HG03442 (cell line): ENCODE measurements at regions not wholly inside any gene's neighbourhood (a gene's known extent, or its start where the extent isn't known, plus 50 kb on each side); places are given as distances from the start of the nearest gene placed in this dataset.

Source experiments
- ATAC-seq: cut with Tn5 transposase; IDR thresholded peaks from one replicate; pipeline ENCODE4 v1.9.1; 2021; ENCODE audit warnings: mild to moderate bottlenecking, moderate library complexity; ENCODE audit not compliant: unreplicated experiment

- no peak for ATAC-seq
These were observed 294.2 kb upstream of the THBS1 start for GRCh38 chr15:39286706-39287105.

GRCh38 chr15:39287322-39288195 is 293.3 kb upstream of the THBS1 start:
- no peak for ATAC-seq

GRCh38 chr15:39290711-39291435 is 290.0 kb upstream of the THBS1 start:
- ATAC-seq, result no peak

GRCh38 chr15:39291690-39292089 is 289.2 kb upstream of the THBS1 start:
- no peak for ATAC-seq

GRCh38 chr15:39296955-39297354 is 283.9 kb upstream of the THBS1 start:
- no peak for ATAC-seq

- ATAC-seq, result no peak
These were observed 282.5 kb upstream of the THBS1 start for GRCh38 chr15:39298271-39298962.

GRCh38 chr15:39299486-39300267 is 281.2 kb upstream of the THBS1 start:
- no peak for ATAC-seq

GRCh38 chr15:39300451-39301153 is 280.3 kb upstream of the THBS1 start:
- ATAC-seq, result no peak

- no peak for ATAC-seq
These were observed 279.3 kb upstream of the THBS1 start for GRCh38 chr15:39301589-39301999.

GRCh38 chr15:39302936-39303335 is 277.9 kb upstream of the THBS1 start:
- no peak for ATAC-seq

GRCh38 chr15:39304201-39304841 is 276.6 kb upstream of the THBS1 start:
- no peak for ATAC-seq

- ATAC-seq, result no peak
These were observed 275.7 kb upstream of the THBS1 start for GRCh38 chr15:39304931-39305728.

- ATAC-seq, result no peak
These were observed 270.2 kb upstream of the THBS1 start for GRCh38 chr15:39310633-39311032.

- ATAC-seq, result no peak
These were observed 267.9 kb upstream of the THBS1 start for GRCh38 chr15:39312984-39313383.

GRCh38 chr15:39313467-39313866 is 267.4 kb upstream of the THBS1 start:
- ATAC-seq, result no peak

- ATAC-seq, result no peak
These were observed 267.0 kb upstream of the THBS1 start for GRCh38 chr15:39313881-39314280.

GRCh38 chr15:39315206-39315850 is 265.6 kb upstream of the THBS1 start:
- no peak for ATAC-seq

- ATAC-seq, result no peak
These were observed 263.7 kb upstream of the THBS1 start for GRCh38 chr15:39317225-39317624.
